Activated T-helper 2 cell treated with anti-CD3 and anti-CD28 coated beads, Interferon-gamma antibody, Interleukin-2, Interleukin-4, amounts not matched to agents 10 μg/mL and 5 μg/mL and 100 μg/mL, durations not matched to agents 14 hours and 24 hours and 36 hours (primary cell): ENCODE measurements at regions not wholly inside any gene's neighbourhood (a gene's known extent, or its start where the extent isn't known, plus 50 kb on each side); places are given as distances from the start of the nearest gene placed in this dataset.

Source experiments
- DNase-seq: peaks from one replicate; pipeline ENCODE4 v3.0.0; 2021; ENCODE audit warnings: low spot score
- H3K27ac Mint-ChIP-seq: one replicate; pipeline ENCODE4 v1.8.0; 2021; ENCODE audit warnings: mixed read lengths
- H3K27me3 Mint-ChIP-seq: one replicate; pipeline ENCODE4 v1.8.0; 2021; ENCODE audit warnings: low read depth, mixed read lengths
- H3K36me3 Mint-ChIP-seq: one replicate; pipeline ENCODE4 v1.8.0; 2021; ENCODE audit warnings: low read depth, mixed read lengths
- H3K4me1 Mint-ChIP-seq: one replicate; pipeline ENCODE4 v1.8.0; 2021; ENCODE audit warnings: low read depth, mixed read lengths
- H3K4me3 Mint-ChIP-seq: one replicate; pipeline ENCODE4 v1.8.0; 2021; ENCODE audit warnings: low read depth, mild to moderate bottlenecking, moderate library complexity, mixed read lengths
- H3K9me3 Mint-ChIP-seq: one replicate; pipeline ENCODE4 v1.8.0; 2021; ENCODE audit warnings: mixed read lengths
- intact Hi-C: fragments of 100-400 bp; cut with micrococcal nuclease; formaldehyde crosslinking; loops from one replicate; pipeline ENCODE4 v1.15.1; 2023

- DNase-seq = no peak
- H3K4me1 Mint-ChIP-seq = no peaks in the 10 kb centered on the region
- intact Hi-C loops = loop anchor here (10.0 kb wide), 1 partner anchor 738 kb away; no protein-coding TSS in a partner anchor
- H3K9me3 Mint-ChIP-seq = no peaks in the 10 kb centered on the region
- H3K4me3 Mint-ChIP-seq = no peak overlapping the region
- no peaks in the 10 kb centered on the region for H3K27me3 Mint-ChIP-seq
- H3K36me3 Mint-ChIP-seq = no peaks in the 10 kb centered on the region
- H3K27ac Mint-ChIP-seq = no peak overlapping the region
Observed at GRCh38 chr3:35966629-35967464, 327.5 kb downstream of the ARPP21 start.

- no peaks in the 10 kb centered on the region for H3K9me3 Mint-ChIP-seq
- no peaks in the 10 kb centered on the region for H3K4me1 Mint-ChIP-seq
- no peaks in the 10 kb centered on the region for H3K36me3 Mint-ChIP-seq
- intact Hi-C loops = loop anchor here (10.0 kb wide), 1 partner anchor 737 kb away; no protein-coding TSS in a partner anchor
- no peak overlapping the region for H3K27ac Mint-ChIP-seq
- no peaks in the 10 kb centered on the region for H3K27me3 Mint-ChIP-seq
- H3K4me3 Mint-ChIP-seq = no peak overlapping the region
- DNase-seq = no peak
Observed at GRCh38 chr3:35968043-35968622, 328.8 kb downstream of the ARPP21 start.

- intact Hi-C loops = loop anchor here (10.0 kb wide), 1 partner anchor 735 kb away; no protein-coding TSS in a partner anchor
- no peaks in the 10 kb centered on the region for H3K36me3 Mint-ChIP-seq
- H3K4me1 Mint-ChIP-seq = no peaks in the 10 kb centered on the region
- no peak overlapping the region for H3K4me3 Mint-ChIP-seq
- H3K27me3 Mint-ChIP-seq = no peaks in the 10 kb centered on the region
- H3K9me3 Mint-ChIP-seq = no peaks in the 10 kb centered on the region
- H3K27ac Mint-ChIP-seq = no peak overlapping the region
- DNase-seq = no peak
Observed at GRCh38 chr3:35969406-35969805, 330.1 kb downstream of the ARPP21 start.

GRCh38 chr3:35970793-35971192, 331.5 kb downstream of the ARPP21 start:
- H3K27me3 Mint-ChIP-seq = no peaks in the 10 kb centered on the region
- no peaks in the 10 kb centered on the region for H3K4me1 Mint-ChIP-seq
- intact Hi-C loops = no loop called here
- H3K36me3 Mint-ChIP-seq = no peaks in the 10 kb centered on the region
- DNase-seq = no peak
- H3K4me3 Mint-ChIP-seq = no peak overlapping the region
- H3K9me3 Mint-ChIP-seq = no peaks in the 10 kb centered on the region
- H3K27ac Mint-ChIP-seq = no peak overlapping the region

- H3K36me3 Mint-ChIP-seq = no peaks in the 10 kb centered on the region
- no peak overlapping the region for H3K4me3 Mint-ChIP-seq
- H3K9me3 Mint-ChIP-seq = no peaks in the 10 kb centered on the region
- DNase-seq = no peak
- no peaks in the 10 kb centered on the region for H3K27me3 Mint-ChIP-seq
- H3K27ac Mint-ChIP-seq = no peak overlapping the region
- intact Hi-C loops = no loop called here
- no peaks in the 10 kb centered on the region for H3K4me1 Mint-ChIP-seq
Observed at GRCh38 chr3:35971686-35972085, 332.4 kb downstream of the ARPP21 start.

GRCh38 chr3:35974872-35975271, 335.5 kb downstream of the ARPP21 start:
- intact Hi-C loops = no loop called here
- H3K4me1 Mint-ChIP-seq = no peaks in the 10 kb centered on the region

GRCh38 chr3:35986161-35986560, 346.8 kb downstream of the ARPP21 start:
- Mint-ChIP-seq H3K36me3 (no peaks in the 10 kb centered on the region), H3K27me3 (no peaks in the 10 kb centered on the region), H3K9me3 (no peaks in the 10 kb centered on the region), H3K4me3 (no peak overlapping the region), H3K27ac (no peak overlapping the region), H3K4me1 (no peaks in the 10 kb centered on the region)
- no peak for DNase-seq
- intact Hi-C loops = no loop called here

More at GRCh38 chr3:35974872-35975271, 335.5 kb downstream of the ARPP21 start:
- no peak for DNase-seq
- no peak overlapping the region for H3K4me3 Mint-ChIP-seq
- no peaks in the 10 kb centered on the region for H3K36me3 Mint-ChIP-seq
- no peaks in the 10 kb centered on the region for H3K9me3 Mint-ChIP-seq
- no peak overlapping the region for H3K27ac Mint-ChIP-seq
- H3K27me3 Mint-ChIP-seq = no peaks in the 10 kb centered on the region

- H3K36me3 Mint-ChIP-seq = no peaks in the 10 kb centered on the region
- H3K9me3 Mint-ChIP-seq = no peaks in the 10 kb centered on the region
- no peak for DNase-seq
- H3K4me3 Mint-ChIP-seq = no peak overlapping the region
- H3K27ac Mint-ChIP-seq = no peak overlapping the region
- intact Hi-C loops = no loop called here
- no peaks in the 10 kb centered on the region for H3K4me1 Mint-ChIP-seq
- no peaks in the 10 kb centered on the region for H3K27me3 Mint-ChIP-seq
Observed at GRCh38 chr3:35987386-35987785, 348.1 kb downstream of the ARPP21 start.

GRCh38 chr3:35992041-35992440, 352.7 kb downstream of the ARPP21 start:
- H3K27ac Mint-ChIP-seq = no peak overlapping the region
- no peaks in the 10 kb centered on the region for H3K27me3 Mint-ChIP-seq
- no peaks in the 10 kb centered on the region for H3K9me3 Mint-ChIP-seq
- H3K36me3 Mint-ChIP-seq = no peaks in the 10 kb centered on the region
- H3K4me3 Mint-ChIP-seq = no peak overlapping the region
- DNase-seq = no peak
- intact Hi-C loops = no loop called here
- no peaks in the 10 kb centered on the region for H3K4me1 Mint-ChIP-seq

GRCh38 chr3:36011791-36012190, 368.5 kb upstream of the STAC start:
- Mint-ChIP-seq H3K4me1 (no peaks in the 10 kb centered on the region), H3K27me3 (no peaks in the 10 kb centered on the region), H3K27ac (no peak overlapping the region), H3K9me3 (no peaks in the 10 kb centered on the region), H3K4me3 (no peak overlapping the region), H3K36me3 (no peaks in the 10 kb centered on the region)
- intact Hi-C loops = no loop called here
- DNase-seq = no peak

- no peak for DNase-seq
- Mint-ChIP-seq H3K27ac (no peak overlapping the region), H3K4me1 (no peaks in the 10 kb centered on the region), H3K4me3 (no peak overlapping the region), H3K36me3 (no peaks in the 10 kb centered on the region), H3K27me3 (no peaks in the 10 kb centered on the region), H3K9me3 (no peaks in the 10 kb centered on the region)
- intact Hi-C loops = no loop called here
Observed at GRCh38 chr3:36013425-36013824, 366.9 kb upstream of the STAC start.

- intact Hi-C loops = no loop called here
- Mint-ChIP-seq H3K4me3 (no peak overlapping the region), H3K36me3 (no peaks in the 10 kb centered on the region), H3K4me1 (no peaks in the 10 kb centered on the region), H3K27ac (no peak overlapping the region), H3K27me3 (no peaks in the 10 kb centered on the region), H3K9me3 (peaks cover 8% of the 10 kb centered on the region)
- no peak for DNase-seq
Observed at GRCh38 chr3:36025232-36025631, 355.1 kb upstream of the STAC start.
